Neuronal stem cell (in vitro differentiated cells): ENCODE measurements at regions not wholly inside any gene's neighbourhood (a gene's known extent, or its start where the extent isn't known, plus 50 kb on each side); places are given as distances from the start of the nearest gene placed in this dataset.

Source experiments
- DNase-seq: peaks from one replicate; pipeline ENCODE4 v3.0.0-alpha.2; 2013; ENCODE audit warnings: low spot score
- H2AFZ ChIP-seq: one replicate; pipeline ENCODE4 v1.6.1; 2013; ENCODE audit warnings: mild to moderate bottlenecking, low read length, inconsistent platforms
- H2AK5ac ChIP-seq: 2 replicates; pipeline ENCODE4 v1.6.1; 2013; ENCODE audit warnings: low read depth, mild to moderate bottlenecking, inconsistent platforms, low read length, moderate library complexity, mixed read lengths
- H2BK120ac ChIP-seq: 2 replicates; pipeline ENCODE4 v1.6.1; 2013; ENCODE audit warnings: low read depth, mild to moderate bottlenecking, inconsistent platforms, low read length, moderate library complexity, mixed read lengths
- H2BK12ac ChIP-seq: one replicate; pipeline ENCODE4 v1.6.1; 2013; ENCODE audit warnings: low read length, inconsistent platforms
- H2BK15ac ChIP-seq: 2 replicates; pipeline ENCODE4 v1.6.1; 2013; ENCODE audit warnings: mild to moderate bottlenecking, low read length, inconsistent platforms, mixed read lengths
- H2BK5ac ChIP-seq: one replicate; pipeline ENCODE4 v1.6.1; 2013; ENCODE audit warnings: inconsistent platforms, mild to moderate bottlenecking, low read length, moderate library complexity
- H3K14ac ChIP-seq: one replicate; pipeline ENCODE4 v1.6.1; 2013; ENCODE audit warnings: low read length, inconsistent platforms
- H3K18ac ChIP-seq: 2 replicates; pipeline ENCODE4 v1.6.1; 2013; ENCODE audit warnings: low read length, inconsistent platforms
- H3K23ac ChIP-seq: 2 replicates; pipeline ENCODE4 v1.6.1; 2013; ENCODE audit warnings: low read depth, mild to moderate bottlenecking, mixed read lengths, low read length, inconsistent platforms; ENCODE audit not compliant: poor library complexity
- H3K27ac ChIP-seq: replicated peaks from 3 replicates; pipeline ENCODE4 v1.5.1; 2013; ENCODE audit warnings: low read length, inconsistent platforms
- H3K27me3 ChIP-seq, 3 experiments: 2 replicates each; pipeline ENCODE4 v1.6.1; 2013; ENCODE audit warnings: low read length in 3 of 3, mild to moderate bottlenecking in 2 of 3, inconsistent platforms in 1 of 3, low read depth in 1 of 3, mixed read lengths in 1 of 3, moderate library complexity in 1 of 3; ENCODE audit not compliant: control insufficient read depth in 3 of 3, insufficient read depth in 3 of 3
- H3K36me3 ChIP-seq, 2 donors: replicated peaks in 1 of 2; 2 replicates each; pipeline ENCODE4 v1.6.1; 2013; ENCODE audit warnings: low read length in 2 of 2; ENCODE audit not compliant: control insufficient read depth in 2 of 2, insufficient read depth in 2 of 2
- H3K4ac ChIP-seq: 2 replicates; pipeline ENCODE4 v1.6.1; 2013; ENCODE audit warnings: inconsistent platforms, mild to moderate bottlenecking, low read length, moderate library complexity
- H3K4me1 ChIP-seq, 2 donors: 1 replicate in 1 of 2; 2 replicates in 1 of 2; pipeline ENCODE4 v1.6.1; 2013; ENCODE audit warnings: low read length in 2 of 2, low read depth in 1 of 2; ENCODE audit not compliant: control insufficient read depth in 2 of 2, insufficient read depth in 1 of 2
- H3K4me2 ChIP-seq: one replicate; pipeline ENCODE4 v1.6.1; 2013; ENCODE audit warnings: mild to moderate bottlenecking, low read length, inconsistent platforms; ENCODE audit not compliant: insufficient read depth, poor library complexity, severe bottlenecking
- H3K4me3 ChIP-seq, 2 donors: 2 replicates each; pipeline ENCODE4 v1.5.1; 2013; ENCODE audit warnings: low read length in 2 of 2, mild to moderate bottlenecking in 2 of 2, inconsistent platforms in 1 of 2, moderate library complexity in 1 of 2
- H3K79me1 ChIP-seq: one replicate; pipeline ENCODE4 v1.6.1; 2013; ENCODE audit warnings: low read depth, mild to moderate bottlenecking, inconsistent platforms, low read length, moderate library complexity
- H3K9ac ChIP-seq: one replicate; pipeline ENCODE4 v1.6.1; 2013; ENCODE audit warnings: mild to moderate bottlenecking, low read depth, low read length, inconsistent platforms; ENCODE audit not compliant: poor library complexity
- H3K9me3 ChIP-seq, 2 donors: replicated peaks in 1 of 2; 2 replicates each; pipeline versions ENCODE3 to v1.6.1; 2013; ENCODE audit warnings: low read length in 2 of 2, mild to moderate bottlenecking in 2 of 2, inconsistent platforms in 1 of 2, low read depth in 1 of 2, mixed read lengths in 1 of 2, moderate library complexity in 1 of 2; ENCODE audit not compliant: control insufficient read depth in 2 of 2, insufficient read depth in 1 of 2
- H4K8ac ChIP-seq: one replicate; pipeline ENCODE4 v1.6.1; 2013; ENCODE audit warnings: low read depth, mild to moderate bottlenecking, inconsistent platforms, low read length, moderate library complexity
- H4K91ac ChIP-seq: one replicate; pipeline ENCODE4 v1.6.1; 2013; ENCODE audit warnings: low read length, low read depth, mild to moderate bottlenecking, inconsistent platforms; ENCODE audit not compliant: poor library complexity
- WGBS, 2 donors: extraction: QIAGEN DNeasy Blood & Tissue Kit; methylation state at CpG; one replicate each; pipeline ENCODE4 v1.1.7; 2013; ENCODE audit warnings: missing lambda C conversion rate in 2 of 2, mixed read lengths in 1 of 2; ENCODE audit not compliant: insufficient read length in 2 of 2, insufficient replicate concordance in 1 of 2; ENCODE audit errors: extremely low coverage in 2 of 2; 5-methylcytosine and 5-hydroxymethylcytosine counted together

- no peak overlapping the region for H3K18ac ChIP-seq
- H3K27me3 ChIP-seq = no peaks in the 10 kb centered on the region
- H4K91ac ChIP-seq = no peak overlapping the region
- H3K23ac ChIP-seq = no peak overlapping the region
- no peak overlapping the region for H3K4me2 ChIP-seq
- H2BK15ac ChIP-seq = no peak overlapping the region
- no peaks in the 10 kb centered on the region for H3K79me1 ChIP-seq
- no peak overlapping the region for H3K9ac ChIP-seq
- H2AFZ ChIP-seq = no peak overlapping the region
- no peak for DNase-seq
- H3K14ac ChIP-seq = no peak overlapping the region
- H3K36me3 ChIP-seq = no peaks in the 10 kb centered on the region
- no peak overlapping the region for H4K8ac ChIP-seq
- H3K27ac ChIP-seq = no peak overlapping the region
- no peak overlapping the region for H2BK5ac ChIP-seq
- no peaks in the 10 kb centered on the region for H3K4me1 ChIP-seq
- no peak overlapping the region for H2BK12ac ChIP-seq
- no peaks in the 10 kb centered on the region for H3K9me3 ChIP-seq
- no peak overlapping the region for H3K4me3 ChIP-seq
- H3K4ac ChIP-seq = no peak overlapping the region
- H2BK120ac ChIP-seq = no peak overlapping the region
- no peak overlapping the region for H2AK5ac ChIP-seq
- WGBS, 2 donors = no CpG with 5 or more reads among the region's 1 CpG
Observed at GRCh38 chr2:123468071-123468470, 557.0 kb upstream of the CNTNAP5 start.

GRCh38 chr2:123481406-123481805, 543.7 kb upstream of the CNTNAP5 start:
- no peak for DNase-seq
- Histone ChIP-seq H3K4ac (no peak overlapping the region), H3K23ac (no peak overlapping the region), H4K91ac (no peak overlapping the region), H3K79me1 (no peaks in the 10 kb centered on the region), H2BK5ac (no peak overlapping the region), H2AK5ac (no peak overlapping the region), H2BK120ac (no peak overlapping the region), H3K9me3 (no peaks in the 10 kb centered on the region), H3K4me2 (no peak overlapping the region), H2BK12ac (no peak overlapping the region), H2BK15ac (no peak overlapping the region), H4K8ac (no peak overlapping the region), H3K27me3 (no peaks in the 10 kb centered on the region), H3K9ac (no peak overlapping the region), H3K18ac (no peak overlapping the region), H3K4me3 (no peak overlapping the region), H3K36me3 (no peaks in the 10 kb centered on the region), H3K4me1 (no peaks in the 10 kb centered on the region), H2AFZ (no peak overlapping the region), H3K14ac (no peak overlapping the region), H3K27ac (no peak overlapping the region)
- no CpG with 5 or more reads among the region's 3 CpGs for WGBS, 2 donors

GRCh38 chr2:123485056-123485455, 540.0 kb upstream of the CNTNAP5 start:
- H3K9ac ChIP-seq = no peak overlapping the region
- H3K4me1 ChIP-seq = no peaks in the 10 kb centered on the region
- WGBS, 2 donors = no CpG with 5 or more reads among the region's 1 CpG
- no peaks in the 10 kb centered on the region for H3K79me1 ChIP-seq
- no peak overlapping the region for H3K23ac ChIP-seq
- no peak overlapping the region for H4K8ac ChIP-seq
- no peak overlapping the region for H2BK15ac ChIP-seq
- H2BK120ac ChIP-seq = no peak overlapping the region
- no peak overlapping the region for H3K27ac ChIP-seq
- no peak for DNase-seq
- H3K14ac ChIP-seq = no peak overlapping the region
- H3K4me2 ChIP-seq = no peak overlapping the region
- no peak overlapping the region for H3K4ac ChIP-seq
- H2BK12ac ChIP-seq = no peak overlapping the region
- no peak overlapping the region for H2AK5ac ChIP-seq
- no peaks in the 10 kb centered on the region for H3K36me3 ChIP-seq
- no peaks in the 10 kb centered on the region for H3K9me3 ChIP-seq
- no peak overlapping the region for H2BK5ac ChIP-seq
- no peak overlapping the region for H3K18ac ChIP-seq
- H2AFZ ChIP-seq = no peak overlapping the region
- no peak overlapping the region for H3K4me3 ChIP-seq
- H3K27me3 ChIP-seq = no peaks in the 10 kb centered on the region
- no peak overlapping the region for H4K91ac ChIP-seq

- no peak overlapping the region for H4K91ac ChIP-seq
- no peak overlapping the region for H4K8ac ChIP-seq
- H3K18ac ChIP-seq = no peak overlapping the region
- no peak overlapping the region for H2BK5ac ChIP-seq
- WGBS, 2 donors = no CpG with 5 or more reads among the region's 1 CpG
- no peaks in the 10 kb centered on the region for H3K79me1 ChIP-seq
- no peak overlapping the region for H2BK15ac ChIP-seq
- H3K9ac ChIP-seq = no peak overlapping the region
- no peaks in the 10 kb centered on the region for H3K4me1 ChIP-seq
- H2AK5ac ChIP-seq = no peak overlapping the region
- no peaks in the 10 kb centered on the region for H3K36me3 ChIP-seq
- no peak overlapping the region for H3K27ac ChIP-seq
- H3K23ac ChIP-seq = no peak overlapping the region
- no peak overlapping the region for H2BK12ac ChIP-seq
- no peak overlapping the region for H3K4me3 ChIP-seq
- no peaks in the 10 kb centered on the region for H3K27me3 ChIP-seq
- H3K4ac ChIP-seq = no peak overlapping the region
- no peak overlapping the region for H3K4me2 ChIP-seq
- H3K9me3 ChIP-seq = no peaks in the 10 kb centered on the region
- no peak overlapping the region for H3K14ac ChIP-seq
- no peak for DNase-seq
- no peak overlapping the region for H2BK120ac ChIP-seq
- H2AFZ ChIP-seq = no peak overlapping the region
Observed at GRCh38 chr2:123493687-123494086, 531.4 kb upstream of the CNTNAP5 start.
